GM23338 (cell line): ENCODE measurements at regions not wholly inside any gene's neighbourhood (a gene's known extent, or its start where the extent isn't known, plus 50 kb on each side); places are given as distances from the start of the nearest gene placed in this dataset.
A peak's percentile ranks its signal among the peaks of the same experiment; 100 is the strongest.

ENCODE experiments used
- ATAC-seq: fragments of 200-7000 bp; cut with Tn5 transposase; 3 replicates; pipeline ENCODE4 v1.9.1; 2020
- DNase-seq: peaks from one replicate; pipeline ENCODE4 v3.0.0-alpha.2; 2015; ENCODE audit warnings: low spot score
- H2AFZ ChIP-seq: fragments of 200-600 bp; sonication (generic); 2 replicates; pipeline ENCODE4 v1.8.0; 2016; ENCODE audit warnings: antibody characterized with exemption, mild to moderate bottlenecking, moderate library complexity
- H3F3A ChIP-seq: fragments of 200-600 bp; sonication (generic); replicated peaks from 2 replicates; pipeline ENCODE4 v1.8.0; 2017; ENCODE audit warnings: antibody characterized with exemption, mixed run types, low read depth
- H3K27ac ChIP-seq: fragments of 200-600 bp; sonication (generic); 2 replicates; pipeline ENCODE4 v1.6.1; 2016; ENCODE audit warnings: low read depth
- H3K27me3 ChIP-seq: fragments of 200-600 bp; sonication (generic); 2 replicates; pipeline ENCODE4 v1.8.0; 2016; ENCODE audit warnings: mild to moderate bottlenecking, mixed run types, moderate library complexity; ENCODE audit not compliant: insufficient read depth
- H3K36me3 ChIP-seq: fragments of 200-600 bp; sonication (generic); 2 replicates; pipeline ENCODE4 v1.8.0; 2016; ENCODE audit warnings: mild to moderate bottlenecking; ENCODE audit not compliant: insufficient read depth
- H3K4me1 ChIP-seq: fragments of 200-600 bp; sonication (generic); 2 replicates; pipeline ENCODE4 v1.8.0; 2016; ENCODE audit warnings: mild to moderate bottlenecking, moderate library complexity; ENCODE audit not compliant: insufficient read depth
- H3K4me2 ChIP-seq: fragments of 200-600 bp; sonication (generic); 2 replicates; pipeline ENCODE4 v1.7.1; 2017; ENCODE audit warnings: mixed run types
- H3K4me3 ChIP-seq: fragments of 200-600 bp; sonication (generic); 2 replicates; pipeline ENCODE4 v1.6.1; 2016; ENCODE audit warnings: mixed run types
- H3K79me2 ChIP-seq: fragments of 200-600 bp; sonication (generic); replicated peaks from 2 replicates; pipeline ENCODE4 v1.8.0; 2017; ENCODE audit warnings: mild to moderate bottlenecking; ENCODE audit not compliant: insufficient read depth
- H3K9me2 ChIP-seq: fragments of 200-600 bp; sonication (generic); 2 replicates; pipeline ENCODE4 v1.8.0; 2017; ENCODE audit not compliant: insufficient read depth
- H4K20me1 ChIP-seq: fragments of 200-600 bp; sonication (generic); replicated peaks from 2 replicates; pipeline ENCODE4 v1.8.0; 2017; ENCODE audit warnings: mild to moderate bottlenecking; ENCODE audit not compliant: insufficient read depth
- H3K27ac Mint-ChIP-seq: 2 replicates; pipeline ENCODE4 v1.8.0; 2020; ENCODE audit warnings: inconsistent platforms, mild to moderate bottlenecking, moderate library complexity, mixed read lengths
- H3K27me3 Mint-ChIP-seq: 3 replicates; pipeline ENCODE4 v1.8.0; 2022; ENCODE audit warnings: low read depth, mild to moderate bottlenecking, moderate library complexity, mixed read lengths, inconsistent platforms; ENCODE audit not compliant: insufficient read depth, poor library complexity
- H3K36me3 Mint-ChIP-seq: 3 replicates; pipeline ENCODE4 v1.8.0; 2021; ENCODE audit warnings: low read depth, mild to moderate bottlenecking, inconsistent platforms, moderate library complexity, mixed read lengths
- H3K4me1 Mint-ChIP-seq: 3 replicates; pipeline ENCODE4 v1.8.0; 2020; ENCODE audit warnings: mild to moderate bottlenecking, inconsistent platforms, mixed read lengths
- H3K4me3 Mint-ChIP-seq: 3 replicates; pipeline ENCODE4 v1.8.0; 2021; ENCODE audit warnings: moderate library complexity, mild to moderate bottlenecking, inconsistent platforms, mixed read lengths
- H3K9me3 Mint-ChIP-seq: 3 replicates; pipeline ENCODE4 v1.8.0; 2020; ENCODE audit warnings: moderate library complexity, mild to moderate bottlenecking, inconsistent platforms, mixed read lengths
- CTCF ChIP-seq, 2 experiments: fragments of 200-600 bp in 1 of 2; sonication (generic) in 1 of 2; conservative IDR thresholded peaks; 2 replicates each; pipeline versions ENCODE4 v1.5.1 to v1.6.1; 2016 to 2017; ENCODE audit warnings: antibody characterized with exemption in 2 of 2, low read depth in 2 of 2, mild to moderate bottlenecking in 2 of 2, moderate library complexity in 1 of 2
- ETS1 ChIP-seq: IDR thresholded peaks from 2 replicates; pipeline ENCODE4 v1.6.1; 2016; ENCODE audit warnings: antibody characterized with exemption
- EZH2 ChIP-seq: fragments of 200-600 bp; sonication (generic); IDR thresholded peaks from one replicate; pipeline ENCODE4 v1.8.0; 2017; ENCODE audit warnings: antibody characterized with exemption, mild to moderate bottlenecking, low read depth; ENCODE audit not compliant: unreplicated experiment
- JUNB ChIP-seq: IDR thresholded peaks from one replicate; pipeline ENCODE4 v1.6.1; 2016; ENCODE audit warnings: antibody characterized with exemption; ENCODE audit not compliant: unreplicated experiment
- POLR2AphosphoS5 ChIP-seq: IDR thresholded peaks from 2 replicates; pipeline ENCODE4 v1.6.1; 2016; ENCODE audit warnings: antibody characterized with exemption, low read depth
- ZNF462 ChIP-seq: fragments of 250-450 bp; sonication (Bioruptor Pico); IDR thresholded peaks from 2 replicates; pipeline ENCODE4 v1.5.0; 2020; ENCODE audit warnings: mild to moderate bottlenecking, moderate library complexity

DNA sequence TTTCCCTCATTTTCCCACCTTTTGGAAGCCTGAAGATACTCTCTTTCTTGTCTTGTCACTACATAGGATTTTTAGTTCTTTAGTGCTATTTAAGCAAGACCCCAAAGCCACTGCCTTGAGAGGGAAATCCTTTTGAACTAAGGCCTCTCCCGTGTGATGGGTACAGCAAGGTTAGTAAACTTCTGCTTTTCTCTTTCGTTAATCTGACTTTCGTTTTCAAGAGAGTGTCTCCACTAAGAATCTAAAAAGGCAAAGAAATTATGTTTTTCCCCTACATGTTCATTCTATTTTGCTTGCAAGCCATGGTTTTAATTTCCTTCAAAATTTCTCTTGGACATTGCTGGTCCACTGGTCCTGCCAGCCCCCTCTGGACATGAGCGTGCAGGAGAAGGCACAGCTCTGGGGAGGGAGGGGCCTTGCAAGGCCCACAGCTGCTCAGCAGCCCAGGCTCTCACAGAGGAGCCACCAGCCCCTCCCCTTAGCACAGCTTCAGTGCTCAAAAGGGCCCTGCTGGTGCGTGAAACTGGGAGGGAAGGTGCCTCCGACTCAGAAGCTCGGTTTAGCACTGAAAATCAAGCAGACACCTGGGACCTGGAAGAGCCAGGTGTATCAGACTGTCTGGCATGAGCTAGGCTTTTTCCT lies 210.9 kb upstream of the GALNT2 start:
- Histone ChIP-seq H3K79me2 (no peaks in the 10 kb centered on the region), H3K36me3 (no peaks in the 10 kb centered on the region), H3K27ac (no peak overlapping the region), H3K4me2 (no peak overlapping the region), H3K4me3 (no peak overlapping the region), H3K4me1 (no peaks in the 10 kb centered on the region), H3F3A (no peaks in the 10 kb centered on the region), H4K20me1 (no peaks in the 10 kb centered on the region), H3K27me3 (no peaks in the 10 kb centered on the region), H2AFZ (peak overlapping the region; percentile 76), H3K9me2 (no peaks in the 10 kb centered on the region)
- no peak overlapping the region for H3K4me3 Mint-ChIP-seq
- TF ChIP-seq ETS1 (no peak), EZH2 (no peak), ZNF462 (CRISPR knock-in tag) (no peak), POLR2AphosphoS5 (no peak), JUNB (no peak), CTCF (conservative IDR thresholded peaks at IDR 0.05; ENCODE audit: low read depth in 2 of 2) (no peak)
- DNase-seq (peak; percentile 19), ATAC-seq (peak; percentile 89)
- peaks cover 6% of the 10 kb centered on the region for H3K27me3 Mint-ChIP-seq
- H3K27ac Mint-ChIP-seq = no peak overlapping the region
- H3K9me3 Mint-ChIP-seq = no peaks in the 10 kb centered on the region
- no peaks in the 10 kb centered on the region for H3K36me3 Mint-ChIP-seq
- H3K4me1 Mint-ChIP-seq = peaks cover under 1% of the 10 kb centered on the region
